HT-29 (cell line): ENCODE measurements at regions not wholly inside any gene's neighbourhood (a gene's known extent, or its start where the extent isn't known, plus 50 kb on each side); places are given as distances from the start of the nearest gene placed in this dataset.

Source experiments
- DNase-seq: peaks from one replicate; pipeline ENCODE4 v3.0.0-alpha.2; 2015; ENCODE audit warnings: low spot score

GRCh38 chr5:156121882-156122281 is 205.1 kb upstream of the SGCD start:
- no peak for DNase-seq

- no peak for DNase-seq
Measured at GRCh38 chr5:156124708-156125107, 202.3 kb upstream of the SGCD start.

- DNase-seq = no peak
Measured at GRCh38 chr5:156125118-156125517, 201.8 kb upstream of the SGCD start.

- no peak for DNase-seq
Measured at GRCh38 chr5:156126716-156127115, 200.2 kb upstream of the SGCD start.

GRCh38 chr5:156128026-156128425 is 198.9 kb upstream of the SGCD start:
- DNase-seq = no peak

GRCh38 chr5:156134216-156134615 is 192.7 kb upstream of the SGCD start:
- no peak for DNase-seq

- no peak for DNase-seq
Measured at GRCh38 chr5:156135531-156135930, 191.4 kb upstream of the SGCD start.

GRCh38 chr5:156137071-156137869 is 189.7 kb upstream of the SGCD start:
- DNase-seq = no peak

- no peak for DNase-seq
Measured at GRCh38 chr5:156142867-156143266, 184.1 kb upstream of the SGCD start.

GRCh38 chr5:156147261-156147943 is 179.6 kb upstream of the SGCD start:
- no peak for DNase-seq

- no peak for DNase-seq
Measured at GRCh38 chr5:156147944-156148285, 179.0 kb upstream of the SGCD start.

GRCh38 chr5:156148301-156148700 is 178.7 kb upstream of the SGCD start:
- DNase-seq = no peak

- DNase-seq = no peak
Measured at GRCh38 chr5:156149213-156149612, 177.8 kb upstream of the SGCD start.

- no peak for DNase-seq
Measured at GRCh38 chr5:156153602-156154001, 173.4 kb upstream of the SGCD start.

GRCh38 chr5:156154757-156155156 is 172.2 kb upstream of the SGCD start:
- DNase-seq = no peak

- DNase-seq = peak; percentile 53
Measured at GRCh38 chr5:156155598-156155997, 171.4 kb upstream of the SGCD start.

GRCh38 chr5:156164306-156164705 is 162.7 kb upstream of the SGCD start:
- no peak for DNase-seq

GRCh38 chr5:156169495-156169894 is 157.5 kb upstream of the SGCD start:
- DNase-seq = no peak

GRCh38 chr5:156170351-156170961 is 156.5 kb upstream of the SGCD start:
- no peak for DNase-seq

GRCh38 chr5:156174225-156174624 is 152.7 kb upstream of the SGCD start:
- no peak for DNase-seq

GRCh38 chr5:156178117-156178516 is 148.8 kb upstream of the SGCD start:
- no peak for DNase-seq

GRCh38 chr5:156181656-156182055 is 145.3 kb upstream of the SGCD start:
- DNase-seq = no peak
